NOMO-1 (cell line): ENCODE measurements at regions not wholly inside any gene's neighbourhood (a gene's known extent, or its start where the extent isn't known, plus 50 kb on each side); places are given as distances from the start of the nearest gene placed in this dataset.

Experiments used
- DNase-seq, 2 experiments: peaks; one replicate each; lab custom pipeline; 2025; ENCODE audit not compliant: unreplicated experiment in 2 of 2; lab: John Stamatoyannopoulos, UW

DNA sequence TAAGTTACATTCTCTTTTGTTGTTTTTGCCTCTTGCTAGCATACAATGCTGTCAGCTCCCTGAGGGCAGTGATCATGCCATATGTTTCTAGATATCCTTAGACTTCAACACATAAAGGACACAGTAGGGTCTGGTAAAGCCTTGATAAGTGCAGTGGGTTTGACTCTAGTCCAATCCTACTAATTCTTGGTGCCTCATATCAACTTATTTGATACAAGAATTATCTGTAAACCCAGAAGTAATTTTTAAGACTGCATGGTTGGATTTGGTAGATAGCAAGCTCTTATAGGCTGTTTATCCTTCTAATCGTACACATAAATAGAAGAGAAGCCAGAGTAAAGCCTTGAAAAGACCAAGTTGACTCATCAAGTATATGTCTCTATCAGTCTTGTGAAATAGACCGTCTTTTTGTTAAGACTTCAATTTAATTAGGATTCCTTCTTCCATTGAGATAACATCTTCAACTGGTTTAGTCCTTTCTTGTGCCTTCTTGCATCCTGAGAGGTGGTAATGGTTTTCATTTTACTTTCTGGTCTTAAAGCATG, 265.6 kb upstream of the CDIN1 start:
- no peak for DNase-seq

DNA sequence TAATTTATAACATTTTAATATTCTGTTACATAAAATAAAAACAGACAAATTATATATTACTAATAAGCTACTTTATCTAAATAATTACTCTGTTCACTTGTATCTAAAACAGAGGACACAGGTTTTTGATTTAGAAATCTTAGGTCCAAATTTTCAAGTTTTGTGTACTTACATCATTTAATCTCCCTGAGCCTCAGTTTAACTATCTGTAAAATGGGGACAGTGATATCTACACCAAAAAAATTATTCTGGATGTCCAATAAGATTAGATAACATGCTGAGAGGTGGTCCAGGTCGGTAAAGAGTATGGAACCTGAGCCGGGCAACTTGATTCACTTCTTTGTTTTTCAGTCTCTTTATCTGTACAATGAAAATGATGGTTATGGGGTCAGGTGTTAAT, 263.8 kb upstream of the CDIN1 start:
- DNase-seq, result no peak

DNA sequence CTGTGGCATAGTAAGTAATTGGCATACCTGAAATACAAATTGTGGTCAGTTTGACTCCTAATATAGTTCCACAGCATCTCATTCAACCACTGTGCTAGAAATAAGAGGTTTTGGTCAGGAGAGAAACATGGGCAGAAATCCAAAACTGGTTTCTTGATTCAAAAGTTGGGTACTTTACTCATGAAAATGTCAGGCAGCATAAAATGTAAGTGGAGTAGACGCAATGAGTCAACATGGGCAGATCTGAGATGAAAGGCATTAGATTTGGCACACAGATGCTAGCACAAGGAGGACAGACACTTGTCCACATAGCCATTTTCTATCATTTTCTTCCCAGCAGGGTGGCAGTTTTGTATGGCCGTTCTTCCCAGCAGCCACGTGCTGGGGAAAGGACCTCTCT, 255.8 kb upstream of the CDIN1 start:
- DNase-seq, result no peak

GRCh38 chr15:36325206-36325605, 254.2 kb upstream of the CDIN1 start:
- DNase-seq, result no peak

DNA sequence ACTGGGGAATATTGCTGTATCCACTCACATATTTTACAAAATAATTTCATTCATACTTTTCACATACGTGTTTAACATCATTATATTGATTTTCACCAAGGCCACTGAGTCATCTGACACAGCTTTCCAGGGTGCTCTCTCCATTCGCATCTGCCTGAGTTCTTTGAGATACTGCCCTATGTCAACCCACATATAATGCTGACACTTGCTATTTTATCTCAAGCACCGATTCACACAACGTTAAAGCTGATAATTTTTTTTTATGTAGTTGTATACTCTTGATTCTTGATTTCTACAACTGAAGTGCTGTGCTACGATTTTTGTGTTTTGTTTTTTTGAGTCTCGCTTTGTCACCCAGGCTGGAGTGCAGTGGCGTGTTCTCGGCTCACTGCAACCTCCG, 249.8 kb upstream of the CDIN1 start:
- DNase-seq, result no peak

- no peak for DNase-seq
These were observed 248.8 kb upstream of the CDIN1 start for GRCh38 chr15:36330598-36330997.

- no peak for DNase-seq
These were observed 247.7 kb upstream of the CDIN1 start for GRCh38 chr15:36331531-36332275.

- no peak for DNase-seq
These were observed 247.1 kb upstream of the CDIN1 start for GRCh38 chr15:36332301-36332700.

DNA sequence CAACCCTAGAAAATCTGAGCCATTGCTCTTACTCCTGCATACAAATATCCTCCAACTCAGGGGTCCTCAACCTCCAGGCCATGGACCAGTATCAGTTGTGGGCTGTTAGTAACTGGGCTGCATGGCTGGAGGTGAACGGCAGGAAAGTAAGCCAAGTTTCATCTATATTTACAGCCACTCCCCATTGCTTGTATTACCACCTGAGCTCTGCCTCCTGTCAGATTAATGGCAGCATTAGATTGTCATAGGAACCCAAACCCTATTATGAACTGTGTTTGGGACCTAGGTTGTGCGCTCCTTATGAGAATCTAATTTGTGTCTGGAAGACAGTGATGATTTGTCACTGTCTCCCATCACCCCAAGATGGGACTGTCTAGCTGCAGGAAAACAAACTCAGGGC, 246.5 kb upstream of the CDIN1 start:
- no peak for DNase-seq

- no peak for DNase-seq
These were observed 245.4 kb upstream of the CDIN1 start for GRCh38 chr15:36334059-36334458.

GRCh38 chr15:36335224-36335623, 244.2 kb upstream of the CDIN1 start:
- DNase-seq, result no peak

DNA sequence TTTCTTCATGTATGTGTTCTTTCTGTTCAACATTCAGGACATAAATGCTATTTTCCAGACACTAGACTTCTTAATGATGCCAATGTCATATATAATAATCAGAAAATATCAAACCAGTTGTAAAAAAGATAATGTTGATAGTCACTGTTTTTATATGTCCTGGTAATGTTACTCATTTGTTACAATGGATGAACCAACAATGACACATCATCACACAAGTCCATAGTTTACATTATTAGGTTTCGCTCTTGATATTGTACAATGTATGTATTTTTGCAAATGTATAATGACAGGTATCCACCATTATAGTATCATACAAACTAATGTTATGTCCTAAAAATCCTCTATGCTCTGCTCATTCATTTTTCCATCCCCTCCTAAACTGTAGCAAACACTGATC, 243.8 kb upstream of the CDIN1 start:
- no peak for DNase-seq

GRCh38 chr15:36344887-36345286, 234.5 kb upstream of the CDIN1 start:
- DNase-seq, result no peak

- no peak for DNase-seq
These were observed 232.1 kb upstream of the CDIN1 start for GRCh38 chr15:36347272-36347858.

- no peak for DNase-seq
These were observed 223.0 kb upstream of the CDIN1 start for GRCh38 chr15:36356466-36356865.

GRCh38 chr15:36356978-36357601, 222.3 kb upstream of the CDIN1 start:
- DNase-seq, result peak; percentile 61 to 66

GRCh38 chr15:36358094-36358493, 221.3 kb upstream of the CDIN1 start:
- peak; percentile 53 to 55 for DNase-seq

GRCh38 chr15:36358523-36358922, 220.9 kb upstream of the CDIN1 start:
- peak in 1 of 2 experiments; percentile 48 for DNase-seq

GRCh38 chr15:36359286-36359685, 220.1 kb upstream of the CDIN1 start:
- no peak for DNase-seq

DNA sequence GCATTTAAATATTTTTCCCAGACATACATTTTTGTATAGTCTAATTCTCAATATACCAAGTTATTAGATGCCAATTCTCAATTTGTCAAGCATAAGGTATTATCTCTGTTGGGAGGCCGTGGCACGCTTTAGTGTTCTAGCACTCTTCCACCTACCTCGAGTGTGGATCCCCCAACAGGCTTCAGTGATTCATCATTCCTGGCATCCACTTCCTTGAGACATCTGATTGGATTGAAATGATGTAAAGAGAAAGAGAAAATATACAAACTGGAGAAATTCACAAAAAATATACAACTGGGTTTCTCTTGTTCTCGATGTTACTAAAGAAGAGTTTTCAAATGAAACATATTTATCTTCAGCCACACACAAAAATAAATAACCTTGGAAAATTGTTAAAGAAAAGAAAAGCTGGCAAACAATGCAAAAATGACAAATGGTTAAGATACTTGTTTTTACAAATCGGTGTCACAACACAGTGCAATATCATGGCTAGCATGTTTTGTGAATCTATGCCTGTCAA, 218.0 kb upstream of the CDIN1 start:
- no peak for DNase-seq

DNA sequence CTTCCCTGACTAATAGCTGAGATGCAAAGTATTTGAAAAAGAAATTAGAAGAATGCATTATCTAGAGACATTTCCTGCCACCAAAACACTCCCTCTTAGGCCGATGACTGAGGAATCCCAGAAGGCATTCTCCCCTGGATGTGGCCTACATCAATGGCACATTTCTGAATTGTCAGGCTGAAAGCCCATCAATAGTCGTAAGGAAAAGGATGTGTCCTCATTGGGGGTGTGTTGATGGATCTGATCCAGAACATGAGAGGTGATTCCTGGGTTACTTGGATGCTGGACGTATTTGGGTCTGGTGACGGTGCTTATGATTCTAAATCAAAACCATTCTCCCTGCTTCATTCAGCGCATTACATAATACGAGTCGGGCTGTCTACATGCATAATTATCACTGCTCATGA, 216.9 kb upstream of the CDIN1 start:
- no peak for DNase-seq

- no peak for DNase-seq
These were observed 216.1 kb upstream of the CDIN1 start for GRCh38 chr15:36363335-36363734.
